ENCODE measurements at regions not wholly inside any gene's neighbourhood (a gene's known extent, or its start where the extent isn't known, plus 50 kb on each side); places are given as distances from the start of the nearest gene placed in this dataset.

GRCh38 chr7:137086896-137087295 lies 218.4 kb downstream of the CHRM2 start:
- TF ChIP-seq POLR2A (IDR thresholded peaks at IDR 0.05) (no peak), CTCF (IDR thresholded peaks at IDR 0.05) (no peak)
- H3K4me1 ChIP-seq (replicated peaks in 1 of 2) = no peaks in the 10 kb centered on the region
- intact Hi-C loops (cut with DNase I) = no loop called here
- H3K9me3 ChIP-seq (replicated peaks in 1 of 3) = no peaks in the 10 kb centered on the region
- no peak overlapping the region for H3K4me3 ChIP-seq
- H3K36me3 ChIP-seq (replicated peaks in 1 of 2) = no peaks in the 10 kb centered on the region
- WGBS, 4 donors = 85 to 93% (median 90%) methylated on average over 3 of the region's 3 CpGs
- H3K27me3 ChIP-seq = no peaks in the 10 kb centered on the region
- no peak overlapping the region for H3K27ac ChIP-seq
- no peak for DNase-seq

GRCh38 chr7:137084607-137085380 lies 216.3 kb downstream of the CHRM2 start:
- Histone ChIP-seq H3K27me3 (no peaks in the 10 kb centered on the region), H3K9me3 (replicated peaks in 1 of 3) (no peaks in the 10 kb centered on the region), H3K36me3 (replicated peaks in 1 of 2) (no peaks in the 10 kb centered on the region), H3K4me1 (replicated peaks in 1 of 2) (no peaks in the 10 kb centered on the region), H3K27ac (no peak overlapping the region), H3K4me3 (no peak overlapping the region)
- TF ChIP-seq POLR2A (IDR thresholded peaks at IDR 0.05) (no peak), CTCF (IDR thresholded peaks at IDR 0.05) (no peak)
- intact Hi-C loops (cut with DNase I) = no loop called here
- WGBS, 4 donors = 45 to 63% (median 55%) methylated on average over 5 of the region's 5 CpGs
- no peak for DNase-seq

GRCh38 chr7:137082391-137082790 lies 213.9 kb downstream of the CHRM2 start:
- no peak overlapping the region for H3K27ac ChIP-seq
- no peak for TF ChIP-seq CTCF (IDR thresholded peaks at IDR 0.05)
- no peak for TF ChIP-seq POLR2A (IDR thresholded peaks at IDR 0.05)
- no peaks in the 10 kb centered on the region for H3K9me3 ChIP-seq (replicated peaks in 1 of 3)
- intact Hi-C loops (cut with DNase I) = no loop called here
- H3K27me3 ChIP-seq = no peaks in the 10 kb centered on the region
- no peak for DNase-seq
- no peaks in the 10 kb centered on the region for H3K36me3 ChIP-seq (replicated peaks in 1 of 2)
- H3K4me3 ChIP-seq = no peak overlapping the region
- no peaks in the 10 kb centered on the region for H3K4me1 ChIP-seq (replicated peaks in 1 of 2)

- Histone ChIP-seq H3K4me3 (no peak overlapping the region), H3K9me3 (replicated peaks in 1 of 3) (no peaks in the 10 kb centered on the region), H3K27ac (no peak overlapping the region), H3K27me3 (no peaks in the 10 kb centered on the region), H3K4me1 (replicated peaks in 1 of 2) (no peaks in the 10 kb centered on the region), H3K36me3 (replicated peaks in 1 of 2) (no peaks in the 10 kb centered on the region)
- DNase-seq = peak; percentile 35 to 89 (median 61)
- 35 to 48% (median 43%) methylated on average over 2 of the region's 2 CpGs for WGBS, 4 donors
- intact Hi-C loops (cut with DNase I) = no loop called here
- TF ChIP-seq CTCF (IDR thresholded peaks at IDR 0.05) = no peak
- no peak for TF ChIP-seq POLR2A (IDR thresholded peaks at IDR 0.05)
These were observed 213.1 kb downstream of the CHRM2 start for GRCh38 chr7:137081321-137082093.
